B cell (primary cell): ENCODE measurements at regions not wholly inside any gene's neighbourhood (a gene's known extent, or its start where the extent isn't known, plus 50 kb on each side); places are given as distances from the start of the nearest gene placed in this dataset.

Experiments
- EZH2 ChIP-seq: IDR thresholded peaks from 2 replicates; pipeline ENCODE4 v1.6.1; 2012; ENCODE audit warnings: borderline replicate concordance, low read depth, mild to moderate bottlenecking, moderate library complexity, low read length; ENCODE audit not compliant: insufficient read depth, poor library complexity, severe bottlenecking
- TF ChIP-seq, protein P1 (sequence below): fragments of 200-600 bp; IDR thresholded peaks from one replicate; pipeline ENCODE4 v1.8.0; 2022; ENCODE audit warnings: antibody characterized with exemption, mild to moderate bottlenecking

DNA sequence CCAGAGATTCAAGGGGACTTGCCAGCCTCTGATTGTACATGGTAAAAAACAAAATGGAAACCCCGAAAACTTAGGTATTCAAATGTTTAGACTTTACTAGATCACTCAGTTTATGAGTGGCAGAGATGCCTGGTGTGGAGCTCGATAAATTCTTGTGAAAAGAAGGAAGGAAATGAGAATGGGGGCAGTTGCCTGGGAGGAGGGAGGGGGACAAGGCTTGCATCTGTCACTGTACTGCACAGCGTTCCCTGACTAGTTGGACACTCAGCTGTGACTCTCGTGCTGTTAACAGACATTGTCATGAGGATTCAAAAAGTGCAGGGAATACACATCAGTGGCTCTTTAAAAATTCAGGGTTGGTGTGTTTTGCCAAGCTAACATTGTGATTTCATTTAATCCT lies 232.9 kb downstream of the ZIC5 start:
- TF ChIP-seq, protein P1, sequence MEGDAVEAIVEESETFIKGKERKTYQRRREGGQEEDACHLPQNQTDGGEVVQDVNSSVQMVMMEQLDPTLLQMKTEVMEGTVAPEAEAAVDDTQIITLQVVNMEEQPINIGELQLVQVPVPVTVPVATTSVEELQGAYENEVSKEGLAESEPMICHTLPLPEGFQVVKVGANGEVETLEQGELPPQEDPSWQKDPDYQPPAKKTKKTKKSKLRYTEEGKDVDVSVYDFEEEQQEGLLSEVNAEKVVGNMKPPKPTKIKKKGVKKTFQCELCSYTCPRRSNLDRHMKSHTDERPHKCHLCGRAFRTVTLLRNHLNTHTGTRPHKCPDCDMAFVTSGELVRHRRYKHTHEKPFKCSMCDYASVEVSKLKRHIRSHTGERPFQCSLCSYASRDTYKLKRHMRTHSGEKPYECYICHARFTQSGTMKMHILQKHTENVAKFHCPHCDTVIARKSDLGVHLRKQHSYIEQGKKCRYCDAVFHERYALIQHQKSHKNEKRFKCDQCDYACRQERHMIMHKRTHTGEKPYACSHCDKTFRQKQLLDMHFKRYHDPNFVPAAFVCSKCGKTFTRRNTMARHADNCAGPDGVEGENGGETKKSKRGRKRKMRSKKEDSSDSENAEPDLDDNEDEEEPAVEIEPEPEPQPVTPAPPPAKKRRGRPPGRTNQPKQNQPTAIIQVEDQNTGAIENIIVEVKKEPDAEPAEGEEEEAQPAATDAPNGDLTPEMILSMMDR: no peak
- no peak for TF ChIP-seq EZH2
